Upper lobe of right lung (tissue), 1 donor: ENCODE measurements at regions not wholly inside any gene's neighbourhood (a gene's known extent, or its start where the extent isn't known, plus 50 kb on each side); places are given as distances from the start of the nearest gene placed in this dataset.

Experiments
- ATAC-seq: fragments of 200-7000 bp; cut with Tn5 transposase; one replicate; pipeline ENCODE4 v1.9.1; 2020; ENCODE audit warnings: mild to moderate bottlenecking, moderate library complexity
- DNase-seq: peaks from one replicate; pipeline ENCODE4 v3.0.0-alpha.2; 2020
- H3K27ac ChIP-seq: fragments of 200-600 bp; one replicate; pipeline ENCODE4 v1.8.0; 2022
- H3K27me3 ChIP-seq: fragments of 200-600 bp; one replicate; pipeline ENCODE4 v1.8.0; 2022; ENCODE audit warnings: mild to moderate bottlenecking
- H3K36me3 ChIP-seq: fragments of 200-600 bp; one replicate; pipeline ENCODE4 v1.8.0; 2022
- H3K4me1 ChIP-seq: fragments of 200-600 bp; one replicate; pipeline ENCODE4 v1.8.0; 2022
- H3K4me3 ChIP-seq: fragments of 200-600 bp; one replicate; pipeline ENCODE4 v1.8.0; 2022; ENCODE audit warnings: mild to moderate bottlenecking
- H3K9me3 ChIP-seq: fragments of 200-600 bp; one replicate; pipeline ENCODE4 v1.8.0; 2022
- CTCF ChIP-seq: fragments of 200-600 bp; IDR thresholded peaks from one replicate; pipeline ENCODE4 v1.8.0; 2022; ENCODE audit warnings: antibody characterized with exemption
- intact Hi-C: fragments of 100-400 bp; cut with DNase I; formaldehyde crosslinking; loops from one replicate; pipeline ENCODE4 v1.11.0; 2022
- donor health status: DM: no; HTN: yes; CAD: no; lungs with severe emphysema.

GRCh38 chr12:77610446-77610845, 220.2 kb upstream of the NAV3 start:
- Histone ChIP-seq H3K27me3 (no peaks in the 10 kb centered on the region), H3K4me3 (no peak overlapping the region), H3K27ac (no peak overlapping the region), H3K4me1 (no peaks in the 10 kb centered on the region), H3K36me3 (no peaks in the 10 kb centered on the region), H3K9me3 (no peaks in the 10 kb centered on the region)
- ATAC-seq (no peak), DNase-seq (no peak)
- TF ChIP-seq CTCF = no peak
- intact Hi-C loops = no loop called here

- no peak for ATAC-seq
- H3K27me3 ChIP-seq = no peaks in the 10 kb centered on the region
- no peak for TF ChIP-seq CTCF
Measured at GRCh38 chr12:77609016-77609415, 221.7 kb upstream of the NAV3 start.

GRCh38 chr12:77608271-77608824, 222.3 kb upstream of the NAV3 start:
- Histone ChIP-seq H3K36me3 (no peaks in the 10 kb centered on the region), H3K27ac (no peak overlapping the region), H3K4me1 (no peaks in the 10 kb centered on the region), H3K9me3 (no peaks in the 10 kb centered on the region), H3K4me3 (no peak overlapping the region), H3K27me3 (no peaks in the 10 kb centered on the region)
- intact Hi-C loops = no loop called here
- DNase-seq (no peak), ATAC-seq (no peak)
- TF ChIP-seq CTCF = no peak

More at GRCh38 chr12:77609016-77609415, 221.7 kb upstream of the NAV3 start:
- Histone ChIP-seq H3K9me3 (no peaks in the 10 kb centered on the region), H3K36me3 (no peaks in the 10 kb centered on the region), H3K4me3 (no peak overlapping the region), H3K4me1 (no peaks in the 10 kb centered on the region), H3K27ac (no peak overlapping the region)
- intact Hi-C loops = no loop called here
- DNase-seq = no peak

GRCh38 chr12:77606348-77606747, 224.3 kb upstream of the NAV3 start:
- no peaks in the 10 kb centered on the region for H3K4me1 ChIP-seq
- no peak for TF ChIP-seq CTCF
- no peak for DNase-seq
- no peaks in the 10 kb centered on the region for H3K36me3 ChIP-seq
- H3K27ac ChIP-seq = no peak overlapping the region
- no peaks in the 10 kb centered on the region for H3K27me3 ChIP-seq
- no peak overlapping the region for H3K4me3 ChIP-seq
- intact Hi-C loops = no loop called here
- no peak for ATAC-seq
- no peaks in the 10 kb centered on the region for H3K9me3 ChIP-seq

GRCh38 chr12:77603946-77604345, 226.7 kb upstream of the NAV3 start:
- H3K4me3 ChIP-seq = no peak overlapping the region
- H3K9me3 ChIP-seq = no peaks in the 10 kb centered on the region
- no peak for DNase-seq
- H3K27me3 ChIP-seq = no peaks in the 10 kb centered on the region
- no peaks in the 10 kb centered on the region for H3K36me3 ChIP-seq
- no peaks in the 10 kb centered on the region for H3K4me1 ChIP-seq
- no peak for ATAC-seq
- no peak for TF ChIP-seq CTCF
- H3K27ac ChIP-seq = no peak overlapping the region
- intact Hi-C loops = no loop called here

GRCh38 chr12:77601069-77601468, 229.6 kb upstream of the NAV3 start:
- TF ChIP-seq CTCF = no peak
- Histone ChIP-seq H3K27me3 (no peaks in the 10 kb centered on the region), H3K36me3 (no peaks in the 10 kb centered on the region), H3K4me3 (no peak overlapping the region), H3K9me3 (no peaks in the 10 kb centered on the region), H3K27ac (no peak overlapping the region), H3K4me1 (no peaks in the 10 kb centered on the region)
- no peak for DNase-seq
- no peak for ATAC-seq
- intact Hi-C loops = no loop called here
